Thoracic aorta (tissue), 2 donors: ENCODE measurements at regions not wholly inside any gene's neighbourhood (a gene's known extent, or its start where the extent isn't known, plus 50 kb on each side); places are given as distances from the start of the nearest gene placed in this dataset.

Experiments
- ATAC-seq: fragments of 150-250 bp; one replicate; pipeline ENCODE4 v1.8.0; 2017; ENCODE audit warnings: low read depth; ENCODE audit not compliant: insufficient number of reproducible peaks, low FRiP score
- DNase-seq: peaks from one replicate; pipeline ENCODE4 v3.0.0-alpha.2; 2020; ENCODE audit warnings: low spot score
- H3K27ac ChIP-seq, 2 donors: fragments of 200-600 bp; sonication (generic); 1 replicate in 1 of 2; 2 replicates in 1 of 2; pipeline ENCODE4 v1.5.1; 2016; ENCODE audit warnings: mild to moderate bottlenecking in 2 of 2, moderate library complexity in 2 of 2
- H3K27me3 ChIP-seq: fragments of 200-600 bp; sonication (generic); replicated peaks from 2 replicates; pipeline ENCODE4 v1.6.0; 2016; ENCODE audit warnings: mild to moderate bottlenecking; ENCODE audit not compliant: insufficient read depth
- H3K36me3 ChIP-seq: fragments of 200-600 bp; sonication (generic); one replicate; pipeline ENCODE4 v1.5.1; 2016
- H3K4me1 ChIP-seq, 2 donors: fragments of 200-600 bp; sonication (generic); 1 replicate in 1 of 2; 2 replicates in 1 of 2; pipeline versions ENCODE4 v1.5.1 to v1.6.0; 2016; ENCODE audit warnings: low read depth in 2 of 2, mild to moderate bottlenecking in 1 of 2; ENCODE audit not compliant: control insufficient read depth in 1 of 2
- H3K4me3 ChIP-seq: fragments of 200-600 bp; sonication (generic); 2 replicates; pipeline ENCODE4 v1.5.1; 2016; ENCODE audit warnings: mild to moderate bottlenecking
- H3K9me3 ChIP-seq: fragments of 200-600 bp; sonication (generic); 2 replicates; pipeline ENCODE4 v1.5.1; 2016
- TF ChIP-seq, protein P1 (sequence below): fragments of 200-600 bp; sonication (generic); IDR thresholded peaks from one replicate; pipeline ENCODE4 v1.5.1; 2019; ENCODE audit warnings: antibody characterized with exemption

- peaks cover 0 to 23% of the 10 kb centered on the region in 2 donors for H3K4me1 ChIP-seq
- no peak for ATAC-seq
- no peaks in the 10 kb centered on the region for H3K36me3 ChIP-seq
- no peaks in the 10 kb centered on the region for H3K9me3 ChIP-seq
- no peak overlapping the region for H3K27ac ChIP-seq
- no peak for DNase-seq
- no peaks in the 10 kb centered on the region for H3K27me3 ChIP-seq
- H3K4me3 ChIP-seq: no peak overlapping the region
- TF ChIP-seq, protein P1, sequence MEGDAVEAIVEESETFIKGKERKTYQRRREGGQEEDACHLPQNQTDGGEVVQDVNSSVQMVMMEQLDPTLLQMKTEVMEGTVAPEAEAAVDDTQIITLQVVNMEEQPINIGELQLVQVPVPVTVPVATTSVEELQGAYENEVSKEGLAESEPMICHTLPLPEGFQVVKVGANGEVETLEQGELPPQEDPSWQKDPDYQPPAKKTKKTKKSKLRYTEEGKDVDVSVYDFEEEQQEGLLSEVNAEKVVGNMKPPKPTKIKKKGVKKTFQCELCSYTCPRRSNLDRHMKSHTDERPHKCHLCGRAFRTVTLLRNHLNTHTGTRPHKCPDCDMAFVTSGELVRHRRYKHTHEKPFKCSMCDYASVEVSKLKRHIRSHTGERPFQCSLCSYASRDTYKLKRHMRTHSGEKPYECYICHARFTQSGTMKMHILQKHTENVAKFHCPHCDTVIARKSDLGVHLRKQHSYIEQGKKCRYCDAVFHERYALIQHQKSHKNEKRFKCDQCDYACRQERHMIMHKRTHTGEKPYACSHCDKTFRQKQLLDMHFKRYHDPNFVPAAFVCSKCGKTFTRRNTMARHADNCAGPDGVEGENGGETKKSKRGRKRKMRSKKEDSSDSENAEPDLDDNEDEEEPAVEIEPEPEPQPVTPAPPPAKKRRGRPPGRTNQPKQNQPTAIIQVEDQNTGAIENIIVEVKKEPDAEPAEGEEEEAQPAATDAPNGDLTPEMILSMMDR: no peak
Observed at GRCh38 chr2:18753722-18754121, 164.4 kb upstream of the NT5C1B start.

- Histone ChIP-seq H3K9me3 (no peaks in the 10 kb centered on the region), H3K27me3 (no peaks in the 10 kb centered on the region), H3K27ac (no peak overlapping the region), H3K4me3 (no peak overlapping the region), H3K4me1 (peaks cover 0 to 23% of the 10 kb centered on the region in 2 donors), H3K36me3 (no peaks in the 10 kb centered on the region)
- DNase-seq (no peak), ATAC-seq (no peak)
- TF ChIP-seq, protein P1: no peak
Observed at GRCh38 chr2:18752667-18753422, 163.5 kb upstream of the NT5C1B start.

- no peaks in the 10 kb centered on the region for H3K9me3 ChIP-seq
- ATAC-seq: no peak
- H3K27ac ChIP-seq: no peak overlapping the region
- H3K36me3 ChIP-seq: no peaks in the 10 kb centered on the region
- H3K27me3 ChIP-seq: no peaks in the 10 kb centered on the region
- no peak overlapping the region for H3K4me3 ChIP-seq
- DNase-seq: no peak
- peaks cover 0 to 23% of the 10 kb centered on the region in 2 donors for H3K4me1 ChIP-seq
- TF ChIP-seq, protein P1: no peak
Observed at GRCh38 chr2:18752022-18752493, 162.7 kb upstream of the NT5C1B start.

GRCh38 chr2:18750672-18751554 lies 161.5 kb upstream of the NT5C1B start:
- no peak overlapping the region for H3K27ac ChIP-seq
- H3K9me3 ChIP-seq: no peaks in the 10 kb centered on the region
- ATAC-seq (no peak), DNase-seq (no peak)
- H3K4me1 ChIP-seq: peaks cover 0 to 23% of the 10 kb centered on the region in 2 donors
- no peak overlapping the region for H3K4me3 ChIP-seq
- H3K36me3 ChIP-seq: no peaks in the 10 kb centered on the region
- H3K27me3 ChIP-seq: no peaks in the 10 kb centered on the region
- TF ChIP-seq, protein P1: no peak

DNA sequence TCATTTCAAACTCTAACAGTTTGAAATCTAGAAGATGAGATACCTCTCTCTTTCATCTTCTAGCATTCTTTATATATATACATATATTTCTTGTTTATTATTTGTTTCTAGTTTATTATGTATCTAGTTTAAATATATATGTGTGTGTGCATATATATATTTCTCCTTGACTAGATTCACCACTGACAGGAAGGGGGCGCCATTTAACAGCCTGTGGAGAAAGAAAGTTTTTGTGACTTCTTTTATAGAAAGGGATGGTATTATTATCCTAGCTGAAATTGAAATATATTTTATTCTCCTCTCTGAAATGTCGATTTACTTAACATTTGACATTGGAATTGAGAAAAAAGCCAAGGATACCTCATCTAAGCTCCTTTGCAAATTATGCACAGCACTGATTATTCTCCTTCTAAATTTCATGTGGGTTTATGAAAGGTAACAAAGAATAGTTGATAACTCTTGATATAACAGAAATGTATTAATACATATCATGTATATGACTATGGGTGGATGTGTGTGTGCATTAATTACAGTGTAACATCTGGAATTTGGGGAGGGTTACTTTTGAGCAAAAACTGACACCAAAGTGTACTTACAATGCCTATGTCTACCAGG lies 160.7 kb upstream of the NT5C1B start:
- TF ChIP-seq, protein P1: peak; percentile 76
- peak; percentile 7 for DNase-seq
- H3K36me3 ChIP-seq: no peaks in the 10 kb centered on the region
- no peaks in the 10 kb centered on the region for H3K27me3 ChIP-seq
- peaks cover 0 to 23% of the 10 kb centered on the region in 2 donors for H3K4me1 ChIP-seq
- ATAC-seq: no peak
- no peak overlapping the region for H3K4me3 ChIP-seq
- no peak overlapping the region for H3K27ac ChIP-seq
- H3K9me3 ChIP-seq: no peaks in the 10 kb centered on the region
